ENCODE measurements at regions not wholly inside any gene's neighbourhood (a gene's known extent, or its start where the extent isn't known, plus 50 kb on each side); places are given as distances from the start of the nearest gene placed in this dataset.
"Not testable (repeated sequence)": the region's sequence is repeated elsewhere in the genome, so short reads cannot be mapped to it uniquely, and the experiment has no call there.

DNA sequence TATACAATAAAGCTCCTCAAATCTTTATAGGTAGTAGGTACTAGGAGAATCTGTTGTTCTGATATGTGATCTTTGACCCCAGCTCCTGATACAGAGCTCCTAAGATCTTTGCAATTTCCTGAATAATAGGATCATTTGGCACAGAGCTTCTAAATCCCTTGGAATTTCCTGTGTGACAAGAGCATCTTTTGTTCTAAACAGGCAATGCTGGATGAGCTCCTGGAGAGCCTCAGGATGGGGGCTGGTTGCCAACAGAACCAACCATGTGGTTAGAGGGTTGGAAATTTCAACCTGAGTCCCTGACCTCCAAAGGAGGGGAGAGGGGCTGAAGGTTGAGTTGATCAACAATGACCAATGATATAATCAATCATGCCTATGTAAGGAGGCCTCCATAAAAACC is 629.0 kb downstream of the CCSER2 start:
- Histone ChIP-seq H3K4me3 (no peak overlapping the region), H3K36me3 (no peaks in the 10 kb centered on the region), H3K4me1 (no peaks in the 10 kb centered on the region), H3K27me3 (ENCODE audit: low read depth) (no peaks in the 10 kb centered on the region), H3K9me3 (replicated peaks) (no peaks in the 10 kb centered on the region), H3K27ac (replicated peaks) (no peak overlapping the region)
- intact Hi-C loops (cut with micrococcal nuclease) = no loop called here
- no peak for DNase-seq
- TF ChIP-seq CTCF (IDR thresholded peaks at IDR 0.05; ENCODE audit: borderline replicate concordance) = no peak

- Histone ChIP-seq H3K9me3 (replicated peaks) (no peaks in the 10 kb centered on the region), H3K36me3 (no peaks in the 10 kb centered on the region), H3K4me3 (no peak overlapping the region), H3K27ac (replicated peaks) (no peak overlapping the region), H3K4me1 (no peaks in the 10 kb centered on the region), H3K27me3 (ENCODE audit: low read depth) (no peaks in the 10 kb centered on the region)
- intact Hi-C loops (cut with micrococcal nuclease) = no loop called here
- DNase-seq = no peak
- TF ChIP-seq CTCF (IDR thresholded peaks at IDR 0.05; ENCODE audit: borderline replicate concordance) = no peak
These were observed 637.1 kb downstream of the CCSER2 start for GRCh38 chr10:84965468-84965867.

GRCh38 chr10:84966708-84967441 is 638.5 kb downstream of the CCSER2 start:
- H3K4me3 ChIP-seq = no peak overlapping the region
- TF ChIP-seq CTCF (IDR thresholded peaks at IDR 0.05; ENCODE audit: borderline replicate concordance) = no peak
- H3K4me1 ChIP-seq = no peaks in the 10 kb centered on the region
- intact Hi-C loops (cut with micrococcal nuclease) = no loop called here
- no peaks in the 10 kb centered on the region for H3K36me3 ChIP-seq
- DNase-seq = no peak
- no peaks in the 10 kb centered on the region for H3K9me3 ChIP-seq (replicated peaks)
- H3K27ac ChIP-seq (replicated peaks) = no peak overlapping the region
- H3K27me3 ChIP-seq (ENCODE audit: low read depth) = peaks cover 2% of the 10 kb centered on the region

DNA sequence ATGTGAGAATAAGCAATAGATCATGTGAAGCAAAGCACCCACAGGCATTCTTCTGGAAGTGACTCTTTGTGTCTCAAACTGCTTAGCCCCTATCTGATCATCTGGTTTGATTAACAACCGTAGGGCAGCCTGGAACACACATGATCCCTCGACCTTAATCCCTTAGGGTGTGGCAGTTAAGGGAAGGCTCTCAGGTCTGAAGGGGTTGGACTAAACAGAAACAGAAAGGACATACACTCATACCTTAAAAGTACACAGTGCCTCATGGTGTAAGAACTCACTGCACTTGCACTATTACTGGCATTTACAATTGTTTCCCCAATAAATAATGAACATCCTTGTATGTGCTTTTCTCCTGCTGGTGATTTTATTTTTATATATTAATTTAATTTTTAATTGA is 640.9 kb downstream of the CCSER2 start:
- H3K4me3 ChIP-seq; H3K9me3 ChIP-seq (replicated peaks); H3K27ac ChIP-seq (replicated peaks); intact Hi-C loops (cut with micrococcal nuclease); H3K27me3 ChIP-seq (ENCODE audit: low read depth); H3K36me3 ChIP-seq; DNase-seq; H3K4me1 ChIP-seq: not testable (repeated sequence)

DNA sequence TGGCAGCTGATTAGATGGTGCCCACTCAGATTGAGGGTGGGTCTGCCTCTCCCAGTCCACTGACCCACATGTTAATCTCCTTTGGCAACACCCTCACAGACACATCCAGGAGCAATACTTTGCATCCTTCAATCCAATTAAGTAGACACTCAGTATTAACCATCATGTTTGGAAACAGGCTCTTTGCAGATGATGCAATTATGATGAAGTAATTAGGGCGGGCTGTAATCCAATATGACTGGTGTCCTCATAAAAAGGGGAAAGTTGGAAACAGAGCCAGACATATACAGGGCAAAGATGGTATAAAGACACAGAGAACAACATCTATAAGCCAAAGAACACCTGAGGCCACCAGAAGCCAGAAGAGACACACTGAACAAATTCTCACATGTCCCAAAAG is 658.6 kb downstream of the CCSER2 start:
- H3K36me3 ChIP-seq = no peaks in the 10 kb centered on the region
- H3K4me3 ChIP-seq = no peak overlapping the region
- DNase-seq = no peak
- no peak overlapping the region for H3K27ac ChIP-seq (replicated peaks)
- TF ChIP-seq CTCF (IDR thresholded peaks at IDR 0.05; ENCODE audit: borderline replicate concordance) = no peak
- H3K9me3 ChIP-seq (replicated peaks) = no peaks in the 10 kb centered on the region
- H3K4me1 ChIP-seq = no peaks in the 10 kb centered on the region
- H3K27me3 ChIP-seq (ENCODE audit: low read depth) = peaks cover 22% of the 10 kb centered on the region
- intact Hi-C loops (cut with micrococcal nuclease) = no loop called here

DNA sequence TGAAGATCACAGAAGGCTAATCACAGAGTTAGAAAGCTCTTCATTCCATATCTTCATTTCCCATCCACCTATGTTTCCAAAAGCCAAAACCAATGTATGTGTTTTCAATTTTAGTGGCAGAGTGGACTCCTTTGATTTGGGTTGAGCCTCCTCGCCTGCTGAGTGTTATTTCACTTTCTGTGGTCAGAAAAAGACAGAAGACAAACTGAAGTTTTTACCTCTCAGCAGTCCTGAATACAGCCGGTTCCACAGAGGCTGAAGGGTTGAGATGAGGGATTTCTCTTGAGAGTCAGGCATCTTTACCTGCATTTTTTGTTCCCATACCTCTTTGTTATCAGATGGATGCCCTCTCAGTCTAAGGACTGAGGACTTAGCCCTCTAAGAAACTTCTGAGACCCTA is 659.6 kb downstream of the CCSER2 start:
- Histone ChIP-seq H3K4me3 (no peak overlapping the region), H3K9me3 (replicated peaks) (no peaks in the 10 kb centered on the region), H3K4me1 (no peaks in the 10 kb centered on the region), H3K36me3 (no peaks in the 10 kb centered on the region), H3K27me3 (ENCODE audit: low read depth) (peaks cover 27% of the 10 kb centered on the region), H3K27ac (replicated peaks) (no peak overlapping the region)
- intact Hi-C loops (cut with micrococcal nuclease) = no loop called here
- DNase-seq = no peak
- no peak for TF ChIP-seq CTCF (IDR thresholded peaks at IDR 0.05; ENCODE audit: borderline replicate concordance)

Data from left ventricle myocardium inferior (tissue), 1 donor.